Brain microvascular endothelial cell (primary cell): ENCODE measurements at regions not wholly inside any gene's neighbourhood (a gene's known extent, or its start where the extent isn't known, plus 50 kb on each side); places are given as distances from the start of the nearest gene placed in this dataset.

Experiments used
- DNase-seq: peaks from one replicate; pipeline ENCODE4 v3.0.0-alpha.2; 2020
- H3K27ac ChIP-seq: fragments of 250-450 bp; sonication (Bioruptor Pico); 2 replicates; pipeline ENCODE4 v1.5.1; 2020; ENCODE audit warnings: mild to moderate bottlenecking, moderate library complexity
- H3K27me3 ChIP-seq: fragments of 250-450 bp; sonication (Bioruptor Pico); replicated peaks from 2 replicates; pipeline ENCODE4 v1.5.1; 2020; ENCODE audit warnings: mild to moderate bottlenecking
- H3K36me3 ChIP-seq: fragments of 250-450 bp; sonication (Bioruptor Pico); replicated peaks from 2 replicates; pipeline ENCODE4 v1.5.1; 2020; ENCODE audit warnings: mild to moderate bottlenecking
- H3K4me3 ChIP-seq: 2 replicates; pipeline ENCODE4 v1.5.1; 2011; ENCODE audit warnings: low read depth, mild to moderate bottlenecking, control low read depth, low read length, moderate library complexity
- in situ Hi-C: cut with HindIII; loops from 2 replicates; pipeline ENCODE4 v1.10.0; 2017; ENCODE audit warnings: low sequenced_read_pairs, low pct_ligation_motif_present
- TF ChIP-seq, protein P1 (sequence below): IDR thresholded peaks from 2 replicates; pipeline ENCODE4 v1.5.1; 2011; ENCODE audit warnings: low read depth, mild to moderate bottlenecking, moderate library complexity, low read length, control low read depth, inconsistent platforms; ENCODE audit errors: missing control alignments

GRCh38 chr17:34045990-34046389, 209.1 kb upstream of the CCL2 start:
- no peaks in the 10 kb centered on the region for H3K36me3 ChIP-seq
- TF ChIP-seq, protein P1, sequence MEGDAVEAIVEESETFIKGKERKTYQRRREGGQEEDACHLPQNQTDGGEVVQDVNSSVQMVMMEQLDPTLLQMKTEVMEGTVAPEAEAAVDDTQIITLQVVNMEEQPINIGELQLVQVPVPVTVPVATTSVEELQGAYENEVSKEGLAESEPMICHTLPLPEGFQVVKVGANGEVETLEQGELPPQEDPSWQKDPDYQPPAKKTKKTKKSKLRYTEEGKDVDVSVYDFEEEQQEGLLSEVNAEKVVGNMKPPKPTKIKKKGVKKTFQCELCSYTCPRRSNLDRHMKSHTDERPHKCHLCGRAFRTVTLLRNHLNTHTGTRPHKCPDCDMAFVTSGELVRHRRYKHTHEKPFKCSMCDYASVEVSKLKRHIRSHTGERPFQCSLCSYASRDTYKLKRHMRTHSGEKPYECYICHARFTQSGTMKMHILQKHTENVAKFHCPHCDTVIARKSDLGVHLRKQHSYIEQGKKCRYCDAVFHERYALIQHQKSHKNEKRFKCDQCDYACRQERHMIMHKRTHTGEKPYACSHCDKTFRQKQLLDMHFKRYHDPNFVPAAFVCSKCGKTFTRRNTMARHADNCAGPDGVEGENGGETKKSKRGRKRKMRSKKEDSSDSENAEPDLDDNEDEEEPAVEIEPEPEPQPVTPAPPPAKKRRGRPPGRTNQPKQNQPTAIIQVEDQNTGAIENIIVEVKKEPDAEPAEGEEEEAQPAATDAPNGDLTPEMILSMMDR: no peak
- no peak for DNase-seq
- H3K27me3 ChIP-seq: no peaks in the 10 kb centered on the region
- in situ Hi-C loops: no loop called here
- H3K27ac ChIP-seq: no peak overlapping the region
- H3K4me3 ChIP-seq: no peak overlapping the region

GRCh38 chr17:34051046-34051445, 204.0 kb upstream of the CCL2 start:
- Histone ChIP-seq H3K27me3 (no peaks in the 10 kb centered on the region), H3K4me3 (no peak overlapping the region), H3K27ac (no peak overlapping the region), H3K36me3 (no peaks in the 10 kb centered on the region)
- no peak for DNase-seq
- TF ChIP-seq, protein P1: no peak
- in situ Hi-C loops: no loop called here

DNA sequence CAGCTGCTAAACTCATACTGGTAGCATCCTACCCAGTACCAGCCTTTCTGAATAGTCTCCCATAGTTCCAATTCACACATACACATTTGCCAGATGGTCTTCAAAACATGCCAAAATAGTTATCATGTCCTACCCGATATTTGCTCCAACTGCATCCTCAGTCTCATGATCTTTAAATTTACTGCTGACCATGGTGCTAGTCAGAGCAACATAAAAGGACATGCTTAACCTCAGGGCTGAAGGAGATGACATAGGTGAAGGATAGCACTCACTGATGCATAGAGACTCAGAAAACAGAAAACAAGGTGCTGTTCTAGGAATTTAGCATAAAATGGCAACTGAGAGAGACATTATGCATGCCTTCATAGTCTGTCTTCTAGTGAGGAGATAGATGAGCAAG, 200.6 kb upstream of the CCL2 start:
- DNase-seq: no peak
- Histone ChIP-seq H3K27me3 (no peaks in the 10 kb centered on the region), H3K36me3 (no peaks in the 10 kb centered on the region), H3K4me3 (no peak overlapping the region), H3K27ac (no peak overlapping the region)
- in situ Hi-C loops: no loop called here
- TF ChIP-seq, protein P1: no peak

DNA sequence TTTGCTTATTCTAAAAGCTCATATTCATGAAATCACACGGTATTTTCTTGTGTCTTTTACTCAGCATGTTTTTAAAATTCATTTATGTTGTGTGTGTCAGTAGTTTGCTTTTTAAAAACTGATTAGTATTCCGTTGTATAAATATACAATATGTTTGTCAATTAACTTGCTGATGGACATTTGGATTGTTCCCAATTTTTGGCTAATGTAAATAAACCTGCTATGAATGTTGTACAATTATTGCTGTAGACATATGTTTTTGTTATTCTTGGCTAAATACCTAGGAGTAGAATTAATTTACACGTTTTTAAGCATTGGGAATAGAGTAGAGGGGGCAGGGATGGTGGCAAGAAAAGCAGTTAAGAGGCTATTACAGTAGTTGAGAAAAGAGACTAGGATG, 199.5 kb upstream of the CCL2 start:
- Histone ChIP-seq H3K36me3 (no peaks in the 10 kb centered on the region), H3K27ac (no peak overlapping the region), H3K27me3 (no peaks in the 10 kb centered on the region), H3K4me3 (no peak overlapping the region)
- DNase-seq: no peak
- in situ Hi-C loops: no loop called here
- TF ChIP-seq, protein P1: no peak

- H3K4me3 ChIP-seq: no peak overlapping the region
- DNase-seq: no peak
Measured at GRCh38 chr17:34059423-34060220, 195.5 kb upstream of the CCL2 start.

More at GRCh38 chr17:34059423-34060220, 195.5 kb upstream of the CCL2 start:
- in situ Hi-C loops: no loop called here
- TF ChIP-seq, protein P1: no peak
- Histone ChIP-seq H3K27me3 (no peaks in the 10 kb centered on the region), H3K27ac (no peak overlapping the region), H3K36me3 (no peaks in the 10 kb centered on the region)
